ENCODE measurements at regions not wholly inside any gene's neighbourhood (a gene's known extent, or its start where the extent isn't known, plus 50 kb on each side); places are given as distances from the start of the nearest gene placed in this dataset.

DNA sequence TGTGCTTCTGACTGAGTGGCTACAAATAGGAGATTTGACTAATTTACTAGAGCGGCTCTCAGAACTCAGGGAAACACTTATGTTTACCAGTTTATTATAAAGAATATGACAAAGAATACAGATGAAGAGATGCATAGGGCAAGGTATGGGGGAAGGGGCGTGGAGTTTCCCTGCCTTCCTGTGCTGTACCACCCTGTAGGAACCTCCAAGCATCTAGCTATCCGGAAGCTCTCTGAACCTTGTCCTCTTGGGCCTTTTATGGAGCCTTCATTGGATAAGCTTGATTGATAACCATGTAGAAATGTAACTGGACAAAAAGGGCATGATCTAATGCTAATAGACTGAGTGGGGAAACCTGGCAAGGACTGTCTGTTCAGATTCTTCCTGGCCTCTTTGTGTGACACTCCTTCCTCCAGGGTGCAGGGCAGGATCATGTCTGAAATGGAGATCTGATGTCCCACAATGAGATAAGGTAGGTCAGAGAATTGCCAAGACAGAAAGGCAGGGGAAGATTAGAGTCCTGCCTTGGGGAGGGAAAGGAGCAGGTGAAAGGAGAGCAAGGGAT lies 101.8 kb upstream of the NPAS2 start:
- peaks cover 0 to 7% (median 0%) of the 10 kb centered on the region in 4 donors for H3K9me3 ChIP-seq
- no peaks in the 10 kb centered on the region for H3K27me3 ChIP-seq
- no peak for DNase-seq (ENCODE audit: low spot score in 2 of 2)
- no peaks in the 10 kb centered on the region for H3K4me1 ChIP-seq
- WGBS, 2 donors: 72 to 73% methylated on average over 3 of the region's 3 CpGs
- TF ChIP-seq CTCF (IDR thresholded peaks at IDR 0.05) (no peak), POLR2A (IDR thresholded peaks at IDR 0.05) (no peak), EP300 (IDR thresholded peaks at IDR 0.05) (no peak)
- no peak overlapping the region for H3K4me3 ChIP-seq
- no peaks in the 10 kb centered on the region for H3K36me3 ChIP-seq
- H3K27ac ChIP-seq: no peak overlapping the region

- WGBS, 2 donors: 45 to 49% methylated on average over 3 of the region's 3 CpGs
- no peaks in the 10 kb centered on the region for H3K27me3 ChIP-seq
- TF ChIP-seq EP300 (IDR thresholded peaks at IDR 0.05) (no peak), POLR2A (IDR thresholded peaks at IDR 0.05) (no peak)
- H3K9me3 ChIP-seq: peaks cover 0 to 7% (median 0%) of the 10 kb centered on the region in 4 donors
- H3K4me3 ChIP-seq: no peak overlapping the region
- no peak for DNase-seq (ENCODE audit: low spot score in 2 of 2)
- H3K36me3 ChIP-seq: no peaks in the 10 kb centered on the region
- H3K27ac ChIP-seq: no peak overlapping the region
- no peaks in the 10 kb centered on the region for H3K4me1 ChIP-seq
These were observed 99.5 kb upstream of the NPAS2 start for GRCh38 chr2:100720445-100720844.

GRCh38 chr2:100721693-100722092 lies 98.2 kb upstream of the NPAS2 start:
- no peaks in the 10 kb centered on the region for H3K36me3 ChIP-seq
- no peaks in the 10 kb centered on the region for H3K4me1 ChIP-seq
- H3K27ac ChIP-seq: no peak overlapping the region
- 62 to 75% methylated on average over 5 of the region's 5 CpGs for whole genome bisulfite sequencing, 2 donors
- H3K9me3 ChIP-seq: peaks cover 0 to 7% (median 0%) of the 10 kb centered on the region in 4 donors
- TF ChIP-seq POLR2A (IDR thresholded peaks at IDR 0.05): no peak
- no peak for TF ChIP-seq EP300 (IDR thresholded peaks at IDR 0.05)
- TF ChIP-seq CTCF (IDR thresholded peaks at IDR 0.05): no peak
- no peak for DNase-seq (ENCODE audit: low spot score in 2 of 2)
- H3K4me3 ChIP-seq: no peak overlapping the region
- no peaks in the 10 kb centered on the region for H3K27me3 ChIP-seq

DNA sequence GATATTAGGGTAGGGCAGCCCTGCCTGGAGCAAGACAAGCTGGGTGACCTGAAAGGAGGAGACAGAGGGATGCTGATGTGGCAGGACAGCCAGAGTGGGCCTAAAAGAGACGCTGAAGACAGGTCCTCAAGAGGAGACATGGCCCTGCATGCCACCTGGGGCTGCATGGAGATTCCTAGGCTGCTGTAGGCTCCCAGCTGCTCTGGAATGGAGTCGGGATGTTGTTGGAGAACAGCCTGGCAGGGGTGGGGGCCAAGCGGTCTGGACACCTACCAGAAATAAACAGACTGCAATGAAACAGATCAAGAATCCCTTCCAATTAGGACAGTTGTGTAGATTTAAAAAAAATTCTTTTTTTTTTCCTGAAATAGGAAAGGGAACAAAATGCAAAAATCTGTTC lies 97.8 kb upstream of the NPAS2 start:
- H3K36me3 ChIP-seq: no peaks in the 10 kb centered on the region
- H3K4me1 ChIP-seq: no peaks in the 10 kb centered on the region
- no peak overlapping the region for H3K27ac ChIP-seq
- TF ChIP-seq CTCF (IDR thresholded peaks at IDR 0.05) (no peak), POLR2A (IDR thresholded peaks at IDR 0.05) (no peak), EP300 (IDR thresholded peaks at IDR 0.05) (no peak)
- DNase-seq (ENCODE audit: low spot score in 2 of 2): no peak
- no peaks in the 10 kb centered on the region for H3K27me3 ChIP-seq
- peaks cover 0 to 7% (median 0%) of the 10 kb centered on the region in 4 donors for H3K9me3 ChIP-seq
- WGBS, 2 donors: 76 to 86% methylated on average over 3 of the region's 3 CpGs
- no peak overlapping the region for H3K4me3 ChIP-seq

DNA sequence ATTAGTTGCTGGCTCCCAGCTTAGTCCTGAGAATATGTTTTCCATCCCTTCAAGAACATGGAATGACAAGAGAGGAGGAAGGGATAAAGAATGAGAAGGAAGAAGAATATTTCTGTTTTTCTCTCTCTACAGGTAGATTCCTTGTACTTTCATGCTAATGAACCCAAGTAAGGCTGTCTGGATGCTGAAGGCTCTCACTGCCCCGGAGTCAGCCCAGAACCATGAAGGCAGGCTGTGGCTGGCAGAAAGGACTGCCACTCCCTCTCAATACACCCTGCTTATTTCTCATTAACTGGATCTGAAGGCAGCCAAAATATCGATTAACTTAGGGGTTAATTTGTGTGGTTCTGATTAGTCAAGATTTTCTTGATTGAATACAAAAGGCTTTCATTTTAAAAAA lies 93.1 kb upstream of the NPAS2 start:
- H3K27ac ChIP-seq: no peak overlapping the region
- no peaks in the 10 kb centered on the region for H3K4me1 ChIP-seq
- DNase-seq (ENCODE audit: low spot score in 2 of 2): no peak
- TF ChIP-seq POLR2A (IDR thresholded peaks at IDR 0.05) (no peak), CTCF (IDR thresholded peaks at IDR 0.05) (no peak), EP300 (IDR thresholded peaks at IDR 0.05) (no peak)
- peaks cover 0 to 5% (median 0%) of the 10 kb centered on the region in 4 donors for H3K9me3 ChIP-seq
- no peaks in the 10 kb centered on the region for H3K36me3 ChIP-seq
- H3K4me3 ChIP-seq: no peak overlapping the region
- no peaks in the 10 kb centered on the region for H3K27me3 ChIP-seq
- 66 to 76% methylated on average over 2 of the region's 2 CpGs for WGBS, 2 donors

Measured in tibial nerve (tissue), 4 donors.